HepG2 (cell line): ENCODE measurements at regions not wholly inside any gene's neighbourhood (a gene's known extent, or its start where the extent isn't known, plus 50 kb on each side); places are given as distances from the start of the nearest gene placed in this dataset.

ENCODE experiments used
- DMAP1 ChIP-seq: IDR thresholded peaks from 2 replicates; pipeline ENCODE4 v1.6.1; 2016
- DPF2 ChIP-seq: sonication (generic); formaldehyde crosslinking; IDR thresholded peaks from 2 replicates; pipeline ENCODE4 v1.4.0; 2020; ENCODE audit warnings: mild to moderate bottlenecking, low read depth, missing genetic modification reagents, borderline replicate concordance
- LCORL ChIP-seq, 2 experiments: fragments of 450-650 bp in 1 of 2; sonication (generic) in 1 of 2; formaldehyde crosslinking in 1 of 2; IDR thresholded peaks; 2 replicates each; pipeline versions ENCODE4 v1.5.0 to v1.6.1; 2017 to 2020; ENCODE audit warnings: antibody characterized with exemption in 1 of 2, missing genetic modification reagents in 1 of 2
- MBD4 ChIP-seq: IDR thresholded peaks from 2 replicates; pipeline ENCODE4 v1.6.1; 2012; ENCODE audit warnings: low read length, inconsistent platforms, borderline replicate concordance
- PAX8 ChIP-seq: sonication (generic); formaldehyde crosslinking; IDR thresholded peaks from 2 replicates; pipeline ENCODE4 v1.8.0; 2022; ENCODE audit warnings: mild to moderate bottlenecking, missing genetic modification reagents, borderline replicate concordance
- TF ChIP-seq, protein P1 (sequence below): sonication (generic); formaldehyde crosslinking; IDR thresholded peaks from 2 replicates; pipeline ENCODE4 v1.9.0; 2021; ENCODE audit warnings: mild to moderate bottlenecking, missing genetic modification reagents
- TF ChIP-seq, protein P2 (sequence below): IDR thresholded peaks from 2 replicates; pipeline ENCODE4 v1.6.1; 2012; ENCODE audit warnings: low read depth, low read length, improper control_type of control experiment

DNA sequence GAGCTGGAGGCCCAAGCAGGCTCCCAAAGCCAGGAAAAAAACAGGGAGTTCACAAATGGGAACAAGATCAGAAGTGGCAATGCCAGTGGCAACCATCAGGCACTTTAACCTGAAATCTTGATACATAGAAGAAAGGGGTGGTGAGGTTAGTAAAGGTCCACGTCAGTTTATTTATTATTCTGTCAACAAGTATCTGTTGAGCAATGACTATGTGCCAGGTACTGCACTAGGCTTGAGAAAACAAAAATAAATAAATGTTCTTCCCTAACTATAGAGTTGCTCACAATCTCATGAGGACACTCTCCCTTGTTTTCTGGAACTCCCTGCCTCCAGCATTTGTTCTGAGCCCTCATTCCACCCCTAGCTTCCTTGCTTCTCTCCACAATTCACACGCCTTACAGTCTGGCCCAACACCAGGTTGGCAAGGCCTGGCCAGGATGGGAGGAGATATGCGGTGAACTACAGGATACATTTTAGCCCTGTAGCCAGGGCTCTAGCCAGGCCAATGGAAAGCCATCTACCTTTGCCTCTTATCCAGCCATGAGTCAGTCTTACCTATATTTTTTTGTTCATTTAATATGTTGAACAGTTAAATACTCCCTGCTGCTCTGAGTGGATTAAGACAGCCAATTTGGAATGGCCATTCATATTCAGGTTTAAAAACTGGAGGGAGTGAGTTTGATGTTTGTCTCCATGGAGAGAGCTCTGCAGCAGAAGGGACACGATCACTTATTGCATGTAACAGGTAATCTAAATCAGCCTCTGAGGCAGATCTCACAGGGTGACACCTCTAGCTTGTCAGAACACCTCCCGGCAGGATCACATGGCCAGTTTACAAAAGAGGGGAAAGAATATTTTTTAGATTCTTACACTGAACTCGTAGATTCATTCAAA lies 161.9 kb upstream of the ATP11B start (continued):
- TF ChIP-seq, protein P1, sequence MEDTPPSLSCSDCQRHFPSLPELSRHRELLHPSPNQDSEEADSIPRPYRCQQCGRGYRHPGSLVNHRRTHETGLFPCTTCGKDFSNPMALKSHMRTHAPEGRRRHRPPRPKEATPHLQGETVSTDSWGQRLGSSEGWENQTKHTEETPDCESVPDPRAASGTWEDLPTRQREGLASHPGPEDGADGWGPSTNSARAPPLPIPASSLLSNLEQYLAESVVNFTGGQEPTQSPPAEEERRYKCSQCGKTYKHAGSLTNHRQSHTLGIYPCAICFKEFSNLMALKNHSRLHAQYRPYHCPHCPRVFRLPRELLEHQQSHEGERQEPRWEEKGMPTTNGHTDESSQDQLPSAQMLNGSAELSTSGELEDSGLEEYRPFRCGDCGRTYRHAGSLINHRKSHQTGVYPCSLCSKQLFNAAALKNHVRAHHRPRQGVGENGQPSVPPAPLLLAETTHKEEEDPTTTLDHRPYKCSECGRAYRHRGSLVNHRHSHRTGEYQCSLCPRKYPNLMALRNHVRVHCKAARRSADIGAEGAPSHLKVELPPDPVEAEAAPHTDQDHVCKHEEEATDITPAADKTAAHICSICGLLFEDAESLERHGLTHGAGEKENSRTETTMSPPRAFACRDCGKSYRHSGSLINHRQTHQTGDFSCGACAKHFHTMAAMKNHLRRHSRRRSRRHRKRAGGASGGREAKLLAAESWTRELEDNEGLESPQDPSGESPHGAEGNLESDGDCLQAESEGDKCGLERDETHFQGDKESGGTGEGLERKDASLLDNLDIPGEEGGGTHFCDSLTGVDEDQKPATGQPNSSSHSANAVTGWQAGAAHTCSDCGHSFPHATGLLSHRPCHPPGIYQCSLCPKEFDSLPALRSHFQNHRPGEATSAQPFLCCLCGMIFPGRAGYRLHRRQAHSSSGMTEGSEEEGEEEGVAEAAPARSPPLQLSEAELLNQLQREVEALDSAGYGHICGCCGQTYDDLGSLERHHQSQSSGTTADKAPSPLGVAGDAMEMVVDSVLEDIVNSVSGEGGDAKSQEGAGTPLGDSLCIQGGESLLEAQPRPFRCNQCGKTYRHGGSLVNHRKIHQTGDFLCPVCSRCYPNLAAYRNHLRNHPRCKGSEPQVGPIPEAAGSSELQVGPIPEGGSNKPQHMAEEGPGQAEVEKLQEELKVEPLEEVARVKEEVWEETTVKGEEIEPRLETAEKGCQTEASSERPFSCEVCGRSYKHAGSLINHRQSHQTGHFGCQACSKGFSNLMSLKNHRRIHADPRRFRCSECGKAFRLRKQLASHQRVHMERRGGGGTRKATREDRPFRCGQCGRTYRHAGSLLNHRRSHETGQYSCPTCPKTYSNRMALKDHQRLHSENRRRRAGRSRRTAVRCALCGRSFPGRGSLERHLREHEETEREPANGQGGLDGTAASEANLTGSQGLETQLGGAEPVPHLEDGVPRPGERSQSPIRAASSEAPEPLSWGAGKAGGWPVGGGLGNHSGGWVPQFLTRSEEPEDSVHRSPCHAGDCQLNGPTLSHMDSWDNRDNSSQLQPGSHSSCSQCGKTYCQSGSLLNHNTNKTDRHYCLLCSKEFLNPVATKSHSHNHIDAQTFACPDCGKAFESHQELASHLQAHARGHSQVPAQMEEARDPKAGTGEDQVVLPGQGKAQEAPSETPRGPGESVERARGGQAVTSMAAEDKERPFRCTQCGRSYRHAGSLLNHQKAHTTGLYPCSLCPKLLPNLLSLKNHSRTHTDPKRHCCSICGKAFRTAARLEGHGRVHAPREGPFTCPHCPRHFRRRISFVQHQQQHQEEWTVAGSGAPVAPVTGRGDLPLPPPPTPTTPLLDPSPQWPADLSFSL (CRISPR knock-in tag), result no peak
- TF ChIP-seq PAX8 (CRISPR knock-in tag) (no peak), MBD4 (no peak), DPF2 (CRISPR knock-in tag) (no peak), DMAP1 (CRISPR knock-in tag) (no peak), LCORL (IDR thresholded peaks at IDR 0.05) (no peak), LCORL (CRISPR knock-in tag; IDR thresholded peaks at IDR 0.05) (no peak)
- TF ChIP-seq, protein P2, sequence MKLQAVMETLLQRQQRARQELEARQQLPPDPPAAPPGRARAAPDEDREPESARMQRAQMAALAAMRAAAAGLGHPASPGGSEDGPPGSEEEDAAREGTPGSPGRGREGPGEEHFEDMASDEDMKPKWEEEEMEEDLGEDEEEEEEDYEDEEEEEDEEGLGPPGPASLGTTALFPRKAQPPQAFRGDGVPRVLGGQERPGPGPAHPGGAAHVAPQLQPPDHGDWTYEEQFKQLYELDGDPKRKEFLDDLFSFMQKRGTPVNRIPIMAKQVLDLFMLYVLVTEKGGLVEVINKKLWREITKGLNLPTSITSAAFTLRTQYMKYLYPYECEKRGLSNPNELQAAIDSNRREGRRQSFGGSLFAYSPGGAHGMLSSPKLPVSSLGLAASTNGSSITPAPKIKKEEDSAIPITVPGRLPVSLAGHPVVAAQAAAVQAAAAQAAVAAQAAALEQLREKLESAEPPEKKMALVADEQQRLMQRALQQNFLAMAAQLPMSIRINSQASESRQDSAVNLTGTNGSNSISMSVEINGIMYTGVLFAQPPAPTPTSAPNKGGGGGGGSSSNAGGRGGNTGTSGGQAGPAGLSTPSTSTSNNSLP, result no peak
